ENCODE measurements at regions not wholly inside any gene's neighbourhood (a gene's known extent, or its start where the extent isn't known, plus 50 kb on each side); places are given as distances from the start of the nearest gene placed in this dataset.

- TF ChIP-seq EP300 (IDR thresholded peaks at IDR 0.05) (no peak), CTCF (IDR thresholded peaks at IDR 0.05) (no peak)
Observed at GRCh38 chr10:9315292-9315691, 1260.8 kb downstream of the GATA3 start.
